HUES48 (cell line): ENCODE measurements at regions not wholly inside any gene's neighbourhood (a gene's known extent, or its start where the extent isn't known, plus 50 kb on each side); places are given as distances from the start of the nearest gene placed in this dataset.

Source experiments
- H3K27ac ChIP-seq: one replicate; pipeline ENCODE4 v1.7.0; 2013; ENCODE audit warnings: low read depth, low read length, inconsistent platforms
- H3K27me3 ChIP-seq: 2 replicates; pipeline ENCODE4 v1.6.1; 2013; ENCODE audit warnings: mild to moderate bottlenecking, low read length; ENCODE audit not compliant: control insufficient read depth, insufficient read depth
- H3K36me3 ChIP-seq: 2 replicates; pipeline ENCODE4 v1.6.1; 2013; ENCODE audit warnings: low read length; ENCODE audit not compliant: control insufficient read depth, insufficient read depth
- H3K4me1 ChIP-seq: 2 replicates; pipeline ENCODE4 v1.6.1; 2013; ENCODE audit warnings: mild to moderate bottlenecking, low read length; ENCODE audit not compliant: control insufficient read depth, insufficient read depth
- H3K4me3 ChIP-seq: 2 replicates; pipeline ENCODE4 v1.5.1; 2013; ENCODE audit warnings: mild to moderate bottlenecking, low read depth, low read length
- H3K9ac ChIP-seq: 2 replicates; pipeline ENCODE4 v1.6.1; 2013; ENCODE audit warnings: mild to moderate bottlenecking, low read depth, low read length, moderate library complexity
- H3K9me3 ChIP-seq: 2 replicates; pipeline ENCODE4 v1.6.1; 2013; ENCODE audit warnings: low read length; ENCODE audit not compliant: control insufficient read depth, insufficient read depth

DNA sequence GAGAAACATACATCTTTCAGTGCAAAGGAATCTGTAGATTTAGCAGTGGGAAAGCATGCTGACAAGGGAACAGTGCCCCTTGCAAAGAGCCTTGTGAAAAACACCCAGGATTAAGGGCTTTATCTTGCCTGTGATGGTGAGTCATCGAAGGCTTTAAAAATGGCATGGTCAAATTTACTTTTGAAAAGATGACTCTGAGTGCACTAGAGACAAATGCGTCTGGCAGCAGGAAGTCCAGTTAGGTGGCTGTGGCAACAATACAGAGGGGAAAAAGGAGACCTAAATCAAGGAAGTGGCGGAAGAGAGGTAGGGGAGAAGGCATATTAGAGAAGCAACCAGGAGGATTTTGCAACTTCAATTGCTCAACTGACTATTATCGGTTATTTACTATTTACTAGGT is 472.6 kb upstream of the CPEB2 start:
- Histone ChIP-seq H3K4me3 (no peak overlapping the region), H3K27ac (peak overlapping the region; percentile 89), H3K4me1 (peaks cover 15% of the 10 kb centered on the region), H3K9ac (no peak overlapping the region), H3K36me3 (no peaks in the 10 kb centered on the region), H3K27me3 (no peaks in the 10 kb centered on the region), H3K9me3 (no peaks in the 10 kb centered on the region)

GRCh38 chr4:14532436-14532835 is 469.8 kb upstream of the CPEB2 start:
- no peaks in the 10 kb centered on the region for H3K27me3 ChIP-seq
- H3K9me3 ChIP-seq = no peaks in the 10 kb centered on the region
- H3K4me3 ChIP-seq = no peak overlapping the region
- H3K4me1 ChIP-seq = peaks cover 15% of the 10 kb centered on the region
- H3K9ac ChIP-seq = no peak overlapping the region
- H3K36me3 ChIP-seq = no peaks in the 10 kb centered on the region
- no peak overlapping the region for H3K27ac ChIP-seq

DNA sequence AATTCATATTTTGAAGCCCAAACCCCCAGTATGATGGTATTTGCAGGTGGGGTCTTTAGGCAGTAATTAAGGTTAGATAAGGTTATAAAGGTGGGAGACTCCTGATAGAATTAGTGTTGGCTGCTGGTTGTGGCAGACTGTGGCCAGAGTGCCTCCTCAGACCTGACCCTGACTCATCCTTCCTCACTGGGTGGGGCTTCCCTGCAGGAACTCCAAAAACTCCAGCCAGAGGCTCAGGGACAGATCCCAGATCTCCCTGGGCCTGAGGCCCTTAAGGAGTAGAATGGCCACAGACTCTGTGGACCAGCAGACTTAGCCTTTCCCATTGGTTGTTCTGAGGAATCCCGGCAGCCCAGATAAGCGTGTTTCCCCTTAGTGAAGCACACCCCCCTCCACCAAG is 463.0 kb upstream of the CPEB2 start:
- Histone ChIP-seq H3K9ac (no peak overlapping the region), H3K4me1 (no peaks in the 10 kb centered on the region), H3K4me3 (no peak overlapping the region), H3K27me3 (no peaks in the 10 kb centered on the region), H3K27ac (no peak overlapping the region), H3K9me3 (no peaks in the 10 kb centered on the region), H3K36me3 (no peaks in the 10 kb centered on the region)

- no peaks in the 10 kb centered on the region for H3K9me3 ChIP-seq
- no peak overlapping the region for H3K9ac ChIP-seq
- no peaks in the 10 kb centered on the region for H3K4me1 ChIP-seq
- H3K36me3 ChIP-seq = no peaks in the 10 kb centered on the region
- H3K4me3 ChIP-seq = no peak overlapping the region
- H3K27ac ChIP-seq = no peak overlapping the region
- H3K27me3 ChIP-seq = no peaks in the 10 kb centered on the region
Observed at GRCh38 chr4:14545163-14545562, 457.1 kb upstream of the CPEB2 start.

DNA sequence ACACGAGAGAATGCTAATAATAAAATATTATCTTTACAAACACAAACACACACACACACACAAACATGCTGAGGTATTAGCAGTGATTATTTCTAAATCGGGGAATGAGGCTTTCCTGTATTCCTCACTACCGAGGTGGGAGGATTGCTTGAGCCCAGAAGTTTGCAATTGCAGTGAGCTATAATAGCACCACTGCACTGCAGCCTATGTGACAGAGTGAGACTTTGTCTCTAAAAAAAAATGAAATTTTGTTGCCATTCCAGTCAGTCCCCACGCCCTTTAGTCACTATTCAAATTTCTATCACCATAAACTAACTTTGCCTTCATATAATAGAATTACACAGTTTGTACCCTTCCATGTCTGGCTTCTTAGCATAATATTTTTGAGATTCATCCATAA is 456.5 kb upstream of the CPEB2 start:
- no peaks in the 10 kb centered on the region for H3K4me1 ChIP-seq
- no peaks in the 10 kb centered on the region for H3K36me3 ChIP-seq
- no peak overlapping the region for H3K27ac ChIP-seq
- H3K9me3 ChIP-seq = no peaks in the 10 kb centered on the region
- no peak overlapping the region for H3K4me3 ChIP-seq
- H3K27me3 ChIP-seq = no peaks in the 10 kb centered on the region
- no peak overlapping the region for H3K9ac ChIP-seq

GRCh38 chr4:14552119-14552518 is 450.2 kb upstream of the CPEB2 start:
- no peaks in the 10 kb centered on the region for H3K4me1 ChIP-seq
- H3K9me3 ChIP-seq = no peaks in the 10 kb centered on the region
- H3K9ac ChIP-seq = no peak overlapping the region

DNA sequence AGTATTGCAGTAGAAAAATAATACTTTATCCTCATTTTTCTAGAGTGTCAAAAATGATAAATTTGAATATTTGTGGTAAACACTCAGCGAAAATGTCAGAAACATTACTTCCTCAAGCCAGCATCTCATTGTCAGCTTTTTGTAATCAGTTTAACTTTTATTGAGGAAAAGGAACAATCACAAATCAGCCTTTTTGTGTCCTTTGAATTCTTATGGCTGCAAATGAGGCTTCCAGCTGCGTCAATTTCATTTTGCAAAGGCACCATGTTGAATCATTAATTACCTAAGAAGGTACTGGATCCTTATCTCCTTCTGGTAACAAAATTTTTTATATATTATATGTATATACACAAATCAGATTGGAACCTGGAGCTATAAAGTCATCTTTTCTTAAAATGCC is 442.6 kb upstream of the CPEB2 start:
- Histone ChIP-seq H3K27ac (no peak overlapping the region), H3K4me3 (no peak overlapping the region), H3K4me1 (no peaks in the 10 kb centered on the region), H3K9me3 (peaks cover under 1% of the 10 kb centered on the region; the same call in 1 of the 2 replicates), H3K9ac (no peak overlapping the region), H3K27me3 (no peaks in the 10 kb centered on the region), H3K36me3 (no peaks in the 10 kb centered on the region)

More at GRCh38 chr4:14552119-14552518, 450.2 kb upstream of the CPEB2 start:
- Histone ChIP-seq H3K4me3 (no peak overlapping the region), H3K36me3 (no peaks in the 10 kb centered on the region), H3K27me3 (no peaks in the 10 kb centered on the region), H3K27ac (no peak overlapping the region)

GRCh38 chr4:14560577-14560976 is 441.7 kb upstream of the CPEB2 start:
- H3K27ac ChIP-seq = no peak overlapping the region
- H3K4me1 ChIP-seq = no peaks in the 10 kb centered on the region
- H3K4me3 ChIP-seq = no peak overlapping the region
- H3K27me3 ChIP-seq = no peaks in the 10 kb centered on the region
- H3K9ac ChIP-seq = no peak overlapping the region
- no peaks in the 10 kb centered on the region for H3K36me3 ChIP-seq
- peaks cover 3% of the 10 kb centered on the region; the same call in 1 of the 2 replicates for H3K9me3 ChIP-seq

DNA sequence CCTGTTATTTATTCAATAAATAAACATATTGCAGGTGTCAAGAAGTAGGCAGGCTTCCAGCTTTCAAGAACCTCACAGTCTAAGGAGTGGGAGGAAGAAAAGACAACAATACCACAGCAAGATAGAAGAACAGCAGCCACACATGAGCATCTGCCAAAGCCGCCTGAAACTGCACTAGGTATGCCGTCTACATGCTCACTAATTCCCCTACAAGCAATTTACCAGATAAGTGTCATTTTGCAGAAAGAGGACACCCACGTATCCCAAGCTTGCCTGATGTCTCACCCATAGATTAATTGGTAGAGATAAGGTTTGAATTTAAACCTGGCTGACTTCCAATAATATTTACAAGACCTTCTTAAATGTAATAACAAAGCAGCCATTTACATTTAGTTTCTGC is 439.4 kb upstream of the CPEB2 start:
- peaks cover 3% of the 10 kb centered on the region; the same call in 1 of the 2 replicates for H3K9me3 ChIP-seq
- no peak overlapping the region for H3K27ac ChIP-seq
- no peaks in the 10 kb centered on the region for H3K36me3 ChIP-seq
- no peaks in the 10 kb centered on the region for H3K27me3 ChIP-seq
- no peak overlapping the region for H3K9ac ChIP-seq
- no peaks in the 10 kb centered on the region for H3K4me1 ChIP-seq
- no peak overlapping the region for H3K4me3 ChIP-seq

GRCh38 chr4:14564281-14564680 is 438.0 kb upstream of the CPEB2 start:
- H3K9me3 ChIP-seq = peaks cover 3% of the 10 kb centered on the region; the same call in 1 of the 2 replicates
- H3K27ac ChIP-seq = no peak overlapping the region
- no peaks in the 10 kb centered on the region for H3K4me1 ChIP-seq
- no peak overlapping the region for H3K9ac ChIP-seq
- H3K36me3 ChIP-seq = no peaks in the 10 kb centered on the region
- no peak overlapping the region for H3K4me3 ChIP-seq
- no peaks in the 10 kb centered on the region for H3K27me3 ChIP-seq

GRCh38 chr4:14566518-14566917 is 435.8 kb upstream of the CPEB2 start:
- H3K27ac ChIP-seq = no peak overlapping the region
- H3K4me3 ChIP-seq = no peak overlapping the region
- peaks cover 3% of the 10 kb centered on the region; the same call in 1 of the 2 replicates for H3K9me3 ChIP-seq
- no peaks in the 10 kb centered on the region for H3K36me3 ChIP-seq
- H3K4me1 ChIP-seq = no peaks in the 10 kb centered on the region
- H3K27me3 ChIP-seq = no peaks in the 10 kb centered on the region
- no peak overlapping the region for H3K9ac ChIP-seq

DNA sequence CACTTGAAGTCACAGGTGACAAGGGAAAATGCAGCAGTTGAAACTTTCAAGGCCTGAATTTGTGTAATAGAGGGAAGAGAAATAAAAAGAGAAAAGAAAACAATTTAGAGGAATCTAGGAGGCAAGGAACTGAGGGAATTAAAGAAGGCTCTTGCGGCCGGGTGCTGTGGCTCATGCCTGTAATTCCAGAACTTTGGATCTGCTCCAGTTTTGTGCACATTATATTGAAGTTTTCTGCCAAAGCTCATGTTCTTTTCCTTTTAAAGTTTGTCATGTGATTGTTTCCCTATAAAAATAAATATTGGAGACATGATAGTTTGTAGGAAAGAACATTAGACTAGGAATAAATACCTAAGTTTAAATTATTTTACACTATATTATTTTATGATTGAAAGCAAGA is 433.9 kb upstream of the CPEB2 start:
- Histone ChIP-seq H3K27ac (no peak overlapping the region), H3K9me3 (peaks cover 3% of the 10 kb centered on the region; the same call in 1 of the 2 replicates), H3K4me1 (no peaks in the 10 kb centered on the region), H3K4me3 (no peak overlapping the region), H3K27me3 (no peaks in the 10 kb centered on the region), H3K9ac (no peak overlapping the region), H3K36me3 (no peaks in the 10 kb centered on the region)
